ENCODE measurements at regions not wholly inside any gene's neighbourhood (a gene's known extent, or its start where the extent isn't known, plus 50 kb on each side); places are given as distances from the start of the nearest gene placed in this dataset.

GRCh38 chr5:165714598-165714997 lies 2209.2 kb downstream of the MAT2B start:
- CTCF ChIA-PET: no interaction called here
- no peak for DNase-seq (ENCODE audit: extremely low spot score)
- TF ChIP-seq, protein P1, sequence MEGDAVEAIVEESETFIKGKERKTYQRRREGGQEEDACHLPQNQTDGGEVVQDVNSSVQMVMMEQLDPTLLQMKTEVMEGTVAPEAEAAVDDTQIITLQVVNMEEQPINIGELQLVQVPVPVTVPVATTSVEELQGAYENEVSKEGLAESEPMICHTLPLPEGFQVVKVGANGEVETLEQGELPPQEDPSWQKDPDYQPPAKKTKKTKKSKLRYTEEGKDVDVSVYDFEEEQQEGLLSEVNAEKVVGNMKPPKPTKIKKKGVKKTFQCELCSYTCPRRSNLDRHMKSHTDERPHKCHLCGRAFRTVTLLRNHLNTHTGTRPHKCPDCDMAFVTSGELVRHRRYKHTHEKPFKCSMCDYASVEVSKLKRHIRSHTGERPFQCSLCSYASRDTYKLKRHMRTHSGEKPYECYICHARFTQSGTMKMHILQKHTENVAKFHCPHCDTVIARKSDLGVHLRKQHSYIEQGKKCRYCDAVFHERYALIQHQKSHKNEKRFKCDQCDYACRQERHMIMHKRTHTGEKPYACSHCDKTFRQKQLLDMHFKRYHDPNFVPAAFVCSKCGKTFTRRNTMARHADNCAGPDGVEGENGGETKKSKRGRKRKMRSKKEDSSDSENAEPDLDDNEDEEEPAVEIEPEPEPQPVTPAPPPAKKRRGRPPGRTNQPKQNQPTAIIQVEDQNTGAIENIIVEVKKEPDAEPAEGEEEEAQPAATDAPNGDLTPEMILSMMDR (IDR thresholded peaks at IDR 0.05; ENCODE audit: control extremely low read depth, extremely low read depth, low read depth, missing control alignments): no peak
- POLR2A ChIA-PET: no interaction called here

GRCh38 chr5:165720901-165721300 lies 2215.5 kb downstream of the MAT2B start:
- CTCF ChIA-PET: interaction anchor here (1.4 kb wide), 1 partner anchor 11 kb away, joined by 5 read pairs; no protein-coding TSS in a partner anchor
- DNase-seq (ENCODE audit: extremely low spot score): no peak
- POLR2A ChIA-PET: no interaction called here
- TF ChIP-seq, protein P1 (IDR thresholded peaks at IDR 0.05; ENCODE audit: control extremely low read depth, extremely low read depth, low read depth, missing control alignments): no peak

- POLR2A ChIA-PET: no interaction called here
- DNase-seq (ENCODE audit: extremely low spot score): no peak
- TF ChIP-seq, protein P1 (IDR thresholded peaks at IDR 0.05; ENCODE audit: control extremely low read depth, extremely low read depth, low read depth, missing control alignments): no peak
- CTCF ChIA-PET: no interaction called here
Observed at GRCh38 chr5:165722401-165722800, 2217.0 kb downstream of the MAT2B start.

DNA sequence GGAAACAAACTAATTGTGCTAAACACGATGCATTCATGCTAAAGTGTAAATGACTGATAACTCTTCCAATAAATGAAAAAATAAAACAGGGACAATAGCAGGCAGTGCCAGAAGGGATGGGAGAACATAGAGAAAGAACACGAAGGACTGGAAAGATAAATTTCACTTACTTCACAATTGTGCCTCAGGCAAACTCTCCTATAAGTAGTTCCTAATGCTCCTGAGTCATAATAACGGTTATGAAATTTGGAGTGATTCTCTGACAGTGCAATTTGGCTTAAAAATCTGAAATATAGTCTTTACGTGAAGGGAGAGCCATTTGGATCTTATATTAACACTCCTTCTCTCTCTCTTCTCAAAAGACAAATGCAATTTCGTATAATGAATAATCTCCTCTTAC lies 2218.5 kb downstream of the MAT2B start:
- CTCF ChIA-PET: no interaction called here
- no peak for DNase-seq (ENCODE audit: extremely low spot score)
- POLR2A ChIA-PET: no interaction called here
- TF ChIP-seq, protein P1 (IDR thresholded peaks at IDR 0.05; ENCODE audit: control extremely low read depth, extremely low read depth, low read depth, missing control alignments): no peak

DNA sequence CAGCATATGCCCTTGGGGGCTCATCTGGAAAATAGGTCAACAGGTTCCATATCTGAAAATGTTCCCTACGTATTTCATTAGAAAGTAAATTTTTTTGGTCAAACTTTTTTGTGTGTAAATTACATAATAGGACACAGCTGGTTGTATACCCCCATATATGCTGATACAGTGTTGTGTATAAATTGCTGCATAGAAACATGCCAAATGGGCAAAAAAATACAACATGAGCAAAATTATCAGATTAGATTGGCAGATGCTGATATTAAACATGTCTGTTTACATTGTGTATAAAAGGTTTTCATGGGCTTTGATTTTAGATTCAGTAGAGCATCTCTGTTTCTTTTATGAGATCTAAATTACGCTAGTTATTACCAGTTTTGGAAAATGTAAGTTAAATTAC lies 2223.0 kb downstream of the MAT2B start:
- TF ChIP-seq, protein P1 (IDR thresholded peaks at IDR 0.05; ENCODE audit: control extremely low read depth, extremely low read depth, low read depth, missing control alignments): no peak
- DNase-seq (ENCODE audit: extremely low spot score): no peak
- ChIA-PET POLR2A (no interaction called here), CTCF (no interaction called here)

GRCh38 chr5:165735388-165735787 lies 2230.0 kb downstream of the MAT2B start:
- TF ChIP-seq, protein P1 (IDR thresholded peaks at IDR 0.05; ENCODE audit: control extremely low read depth, extremely low read depth, low read depth, missing control alignments): no peak
- DNase-seq (ENCODE audit: extremely low spot score): no peak
- POLR2A ChIA-PET: no interaction called here
- CTCF ChIA-PET: no interaction called here

Measured in GM10248 (cell line).